Lower leg skin (tissue), 4 donors: ENCODE measurements at regions not wholly inside any gene's neighbourhood (a gene's known extent, or its start where the extent isn't known, plus 50 kb on each side); places are given as distances from the start of the nearest gene placed in this dataset.

ENCODE experiments used
- DNase-seq, 2 donors: peaks; one replicate each; pipeline ENCODE4 v3.0.0-alpha.2; 2019; ENCODE audit warnings: low spot score in 2 of 2
- H3K4me3 ChIP-seq: fragments of 200-600 bp; sonication (generic); 2 replicates; pipeline ENCODE4 v1.5.1; 2017; ENCODE audit warnings: mild to moderate bottlenecking, low read depth; ENCODE audit not compliant: poor library complexity, severe bottlenecking
- CTCF ChIP-seq, 3 donors: fragments of 450-650 bp; IDR thresholded peaks; one replicate each; pipeline ENCODE4 v1.5.1; 2016; ENCODE audit warnings: antibody characterized with exemption in 3 of 3, mild to moderate bottlenecking in 3 of 3, moderate library complexity in 2 of 3
- POLR2A ChIP-seq, 2 donors: fragments of 450-650 bp; IDR thresholded peaks; one replicate each; pipeline ENCODE4 v1.6.1; 2016 to 2017; ENCODE audit warnings: antibody characterized with exemption in 2 of 2, mild to moderate bottlenecking in 1 of 2, moderate library complexity in 1 of 2
- WGBS, 2 donors: methylation state at CpG; one replicate each; pipeline ENCODE4 v1.1.5; 2018; 5-methylcytosine and 5-hydroxymethylcytosine counted together
- intact Hi-C: fragments of 100-400 bp; cut with DNase I; formaldehyde crosslinking; loops from one replicate; pipeline ENCODE4 v1.15.0; 2023; ENCODE audit warnings: low total_unique reads

GRCh38 chr7:94266238-94266644, 128.5 kb upstream of the COL1A2 start:
- no peak overlapping the region for H3K4me3 ChIP-seq
- WGBS, 2 donors, result 20 to 25% methylated on average over 3 of the region's 3 CpGs
- intact Hi-C loops, result no loop called here
- no peak for TF ChIP-seq CTCF (IDR thresholded peaks at IDR 0.05)
- peak in 1 of 2 donors; percentile 29 for DNase-seq

GRCh38 chr7:94270772-94271171, 123.9 kb upstream of the COL1A2 start:
- DNase-seq, result no peak
- intact Hi-C loops, result no loop called here
- TF ChIP-seq POLR2A (IDR thresholded peaks at IDR 0.05), result no peak
- TF ChIP-seq CTCF (IDR thresholded peaks at IDR 0.05), result no peak
- WGBS, 2 donors, result 80 to 93% methylated on average over 1 of the region's 1 CpG
- H3K4me3 ChIP-seq, result no peak overlapping the region

- WGBS, 2 donors, result 91% methylated on average over 1 of the region's 1 CpG
- intact Hi-C loops, result no loop called here
- DNase-seq, result no peak
- no peak for TF ChIP-seq CTCF (IDR thresholded peaks at IDR 0.05)
- TF ChIP-seq POLR2A (IDR thresholded peaks at IDR 0.05), result no peak
- H3K4me3 ChIP-seq, result no peak overlapping the region
These were observed 121.7 kb upstream of the COL1A2 start for GRCh38 chr7:94272821-94273583.

GRCh38 chr7:94274828-94275227, 119.9 kb upstream of the COL1A2 start:
- 63 to 65% methylated on average over 3 of the region's 3 CpGs for WGBS, 2 donors
- intact Hi-C loops, result no loop called here
- no peak overlapping the region for H3K4me3 ChIP-seq
- TF ChIP-seq POLR2A (IDR thresholded peaks at IDR 0.05), result no peak
- no peak for TF ChIP-seq CTCF (IDR thresholded peaks at IDR 0.05)
- DNase-seq, result no peak

GRCh38 chr7:94276027-94276426, 118.7 kb upstream of the COL1A2 start:
- WGBS, 2 donors, result 86 to 88% methylated on average over 4 of the region's 4 CpGs
- DNase-seq, result no peak
- intact Hi-C loops, result no loop called here
- no peak overlapping the region for H3K4me3 ChIP-seq
- no peak for TF ChIP-seq POLR2A (IDR thresholded peaks at IDR 0.05)
- TF ChIP-seq CTCF (IDR thresholded peaks at IDR 0.05), result no peak

- intact Hi-C loops, result no loop called here
- TF ChIP-seq POLR2A (IDR thresholded peaks at IDR 0.05), result no peak
- no peak for TF ChIP-seq CTCF (IDR thresholded peaks at IDR 0.05)
- no peak overlapping the region for H3K4me3 ChIP-seq
- DNase-seq, result no peak
- 8 to 10% methylated on average over 1 of the region's 1 CpG for WGBS, 2 donors
These were observed 117.9 kb upstream of the COL1A2 start for GRCh38 chr7:94276795-94277194.
